SK-N-MC (cell line): ENCODE measurements at regions not wholly inside any gene's neighbourhood (a gene's known extent, or its start where the extent isn't known, plus 50 kb on each side); places are given as distances from the start of the nearest gene placed in this dataset.
"Not testable (repeated sequence)": the region's sequence is repeated elsewhere in the genome, so short reads cannot be mapped to it uniquely, and the experiment has no call there.

Experiments used
- DNase-seq: peaks from one replicate; pipeline ENCODE4 v3.0.0-alpha.2; 2011; ENCODE audit warnings: low read depth, low spot score
- H3K27ac ChIP-seq: fragments of 200-600 bp; sonication (generic); 2 replicates; pipeline ENCODE4 v1.5.1; 2016; ENCODE audit warnings: mixed run types
- H3K36me3 ChIP-seq: fragments of 200-600 bp; sonication (generic); 2 replicates; pipeline ENCODE4 v1.6.1; 2017; ENCODE audit warnings: antibody characterized with exemption, low read length, mixed read lengths; ENCODE audit not compliant: insufficient read depth
- H3K4me3 ChIP-seq: fragments of 200-600 bp; sonication (generic); 2 replicates; pipeline ENCODE4 v1.5.1; 2016
- H3K9ac ChIP-seq: fragments of 200-600 bp; sonication (generic); 2 replicates; pipeline ENCODE4 v1.8.0; 2017; ENCODE audit warnings: mixed run types, mixed read lengths; ENCODE audit not compliant: insufficient read length
- H3K9me3 ChIP-seq: fragments of 200-600 bp; sonication (generic); 2 replicates; pipeline ENCODE4 v1.6.1; 2017; ENCODE audit warnings: low read depth, mild to moderate bottlenecking, antibody characterized with exemption, low read length, moderate library complexity, mixed read lengths
- EZH2 ChIP-seq: fragments of 200-600 bp; sonication (generic); IDR thresholded peaks from one replicate; pipeline ENCODE4 v1.6.1; 2017; ENCODE audit warnings: antibody characterized with exemption
- FOXP2 ChIP-seq: optimal IDR thresholded peaks from 2 replicates; pipeline ENCODE3; 2011; ENCODE audit warnings: mild to moderate bottlenecking, moderate library complexity; ENCODE audit not compliant: insufficient read depth; ENCODE audit errors: extremely low read length, control extremely low read depth
- POLR2AphosphoS5 ChIP-seq: IDR thresholded peaks from 2 replicates; pipeline ENCODE4 v1.6.1; 2012; ENCODE audit warnings: mild to moderate bottlenecking, low read depth, low read length, borderline replicate concordance

DNA sequence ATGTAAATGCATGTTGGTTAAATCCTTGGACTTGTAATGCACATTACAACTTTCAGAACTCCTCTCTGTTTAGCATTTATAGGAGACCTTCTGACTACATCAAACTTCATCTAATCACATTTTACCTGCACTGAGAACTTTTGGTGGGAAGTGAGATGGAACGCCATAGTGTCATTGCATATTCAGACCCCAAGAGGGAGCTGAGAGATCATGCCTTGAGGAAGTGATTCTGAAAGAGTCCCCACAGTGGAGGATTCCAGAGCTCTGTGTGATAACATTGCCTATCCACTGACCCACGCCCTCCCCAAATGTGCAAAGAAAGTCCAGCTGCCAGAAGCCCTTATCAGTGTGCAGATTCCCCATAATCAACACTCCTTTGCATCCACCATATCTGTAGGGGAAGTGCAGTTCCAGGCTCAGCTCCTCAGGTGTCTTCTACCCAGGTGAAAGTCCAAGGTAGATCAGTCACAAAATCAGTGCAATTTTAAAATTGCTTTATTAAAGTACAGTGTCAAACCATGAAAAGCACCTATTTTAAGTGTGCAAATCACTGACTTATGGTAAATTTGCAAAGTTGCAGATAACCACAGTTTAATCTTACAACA lies 212.4 kb downstream of the RPIA start:
- Histone ChIP-seq H3K4me3 (no peak overlapping the region), H3K27ac (no peak overlapping the region), H3K9me3 (no peaks in the 10 kb centered on the region), H3K9ac (no peak overlapping the region), H3K36me3 (no peaks in the 10 kb centered on the region)
- DNase-seq, result no peak
- TF ChIP-seq FOXP2, result no peak
- no peak for TF ChIP-seq POLR2AphosphoS5

DNA sequence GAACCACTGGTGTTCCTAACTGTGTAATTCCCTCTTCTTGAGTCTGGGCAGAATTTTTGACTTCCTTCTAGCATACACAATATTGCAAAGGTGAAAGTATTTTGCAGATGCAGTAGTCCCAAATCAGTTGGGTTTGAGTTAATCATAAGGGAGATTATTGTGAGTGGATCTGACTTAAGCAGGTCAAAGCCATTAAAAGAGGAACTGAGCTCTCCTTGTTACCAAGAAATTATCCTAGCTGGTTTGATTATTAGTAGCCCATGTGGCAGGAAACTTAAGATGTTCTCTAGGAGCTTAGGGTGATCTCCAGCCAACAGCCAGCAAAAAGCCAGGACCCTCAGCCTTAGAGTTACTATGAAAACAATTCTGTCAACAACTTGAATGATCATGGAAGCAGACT lies 221.8 kb downstream of the RPIA start:
- no peak overlapping the region for H3K27ac ChIP-seq
- no peaks in the 10 kb centered on the region for H3K36me3 ChIP-seq
- no peak for DNase-seq
- no peak overlapping the region for H3K9ac ChIP-seq
- no peak overlapping the region for H3K4me3 ChIP-seq
- TF ChIP-seq FOXP2, result no peak
- TF ChIP-seq POLR2AphosphoS5, result no peak
- TF ChIP-seq EZH2, result no peak
- no peaks in the 10 kb centered on the region for H3K9me3 ChIP-seq

DNA sequence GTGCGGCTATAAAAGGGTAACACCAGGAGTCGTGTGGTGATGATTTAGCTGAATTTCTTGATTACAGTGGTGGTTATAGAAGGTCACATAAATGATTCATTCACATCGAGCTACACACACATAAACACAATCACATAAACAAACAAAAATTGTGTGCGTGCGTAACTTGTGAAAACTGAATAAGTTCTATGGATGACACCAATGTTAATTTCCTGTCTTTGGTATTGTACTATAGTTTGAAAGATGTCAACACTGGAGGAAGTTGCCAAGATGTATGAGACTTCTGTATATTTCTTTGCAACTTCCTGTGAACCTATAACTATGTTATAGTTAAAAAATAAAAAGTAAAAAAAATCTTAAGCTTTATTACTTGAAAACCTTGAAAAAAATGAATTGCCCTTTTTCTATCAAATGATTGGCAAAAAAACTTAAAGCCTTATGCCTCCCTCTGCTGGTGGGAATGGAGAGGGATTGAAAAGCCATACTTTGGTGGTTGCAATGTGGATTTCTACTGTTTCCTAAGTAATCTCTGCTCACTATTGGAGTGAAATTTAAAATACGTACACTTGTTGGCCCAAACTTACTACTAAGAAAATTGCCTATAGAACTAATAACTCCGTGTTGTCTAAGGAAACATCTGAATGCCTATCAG lies 227.7 kb downstream of the RPIA start:
- Histone ChIP-seq H3K9me3 (no peaks in the 10 kb centered on the region), H3K36me3 (no peaks in the 10 kb centered on the region), H3K4me3 (no peak overlapping the region), H3K9ac (no peak overlapping the region), H3K27ac (no peak overlapping the region)
- TF ChIP-seq POLR2AphosphoS5 (no peak), FOXP2 (no peak), EZH2 (no peak)
- DNase-seq, result no peak

DNA sequence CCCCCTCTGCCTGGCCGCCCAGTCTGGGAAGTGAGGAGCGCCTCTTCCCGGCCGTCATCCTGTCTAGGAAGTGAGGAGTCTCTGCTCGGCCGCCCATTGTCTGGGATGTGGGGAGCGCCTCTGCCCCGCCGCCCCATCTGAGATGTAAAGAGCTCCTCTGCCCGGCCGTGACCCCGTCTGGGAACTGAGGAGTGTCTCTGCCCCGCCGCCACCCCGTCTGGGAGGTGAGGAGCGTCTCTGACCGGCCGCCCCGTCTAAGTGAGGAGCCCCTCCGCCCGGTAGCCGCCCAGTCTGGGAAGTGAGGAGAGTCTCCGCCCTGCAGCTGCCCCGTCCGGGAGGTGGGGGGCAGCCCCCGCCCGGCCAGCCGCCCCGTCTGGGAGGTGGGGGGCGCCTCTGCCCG lies 228.9 kb downstream of the RPIA start:
- H3K9ac ChIP-seq, H3K4me3 ChIP-seq, H3K9me3 ChIP-seq, DNase-seq, H3K36me3 ChIP-seq, H3K27ac ChIP-seq: not testable (repeated sequence)

DNA sequence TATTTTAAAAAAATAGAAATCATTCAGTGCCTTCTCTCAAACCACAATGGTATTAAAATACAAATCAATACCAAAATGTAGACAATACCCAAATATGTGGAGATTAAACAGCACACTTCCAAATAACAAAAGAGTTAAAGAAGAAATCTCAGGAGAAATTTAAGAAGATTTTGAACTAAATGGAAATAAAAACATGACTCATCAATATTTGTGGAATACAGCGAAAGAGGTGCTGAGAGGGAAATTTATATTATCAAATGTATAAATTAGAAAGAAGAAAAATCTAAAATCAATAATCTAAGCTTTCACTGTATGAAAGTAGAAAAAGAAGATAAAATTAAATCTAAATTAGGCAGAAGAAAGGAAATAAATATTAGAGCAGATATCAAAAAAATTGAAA lies 233.1 kb downstream of the RPIA start:
- TF ChIP-seq FOXP2 (no peak), EZH2 (no peak), POLR2AphosphoS5 (no peak)
- Histone ChIP-seq H3K36me3 (no peaks in the 10 kb centered on the region), H3K4me3 (no peak overlapping the region), H3K9me3 (no peaks in the 10 kb centered on the region), H3K9ac (no peak overlapping the region), H3K27ac (no peak overlapping the region)
- no peak for DNase-seq

GRCh38 chr2:88925770-88926462 lies 234.4 kb downstream of the RPIA start:
- H3K9ac ChIP-seq, result no peak overlapping the region

DNA sequence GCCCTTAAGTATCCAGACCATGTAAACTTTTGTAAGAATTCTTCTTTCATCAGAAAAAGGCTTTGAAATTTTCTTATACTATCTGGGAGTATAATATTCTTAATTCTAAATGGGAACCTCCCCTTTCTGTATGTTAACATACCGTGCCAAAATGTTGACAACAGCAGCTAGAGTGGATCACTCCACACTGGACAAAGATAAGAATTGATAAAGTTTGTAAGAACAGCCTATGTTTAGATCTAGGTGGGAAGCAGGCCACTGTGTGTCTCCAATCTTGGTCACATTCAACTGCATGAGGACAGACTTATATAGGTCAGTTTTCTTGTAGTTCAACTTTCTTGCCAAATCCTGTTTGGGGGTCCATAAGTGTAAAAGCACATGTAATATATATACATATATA lies 235.7 kb downstream of the RPIA start:
- no peak for TF ChIP-seq EZH2
- TF ChIP-seq FOXP2, result no peak
- TF ChIP-seq POLR2AphosphoS5, result no peak

More at GRCh38 chr2:88925770-88926462, 234.4 kb downstream of the RPIA start:
- H3K4me3 ChIP-seq, result no peak overlapping the region
- H3K27ac ChIP-seq, result no peak overlapping the region
- no peak for TF ChIP-seq EZH2
- no peak for DNase-seq
- no peaks in the 10 kb centered on the region for H3K36me3 ChIP-seq
- no peaks in the 10 kb centered on the region for H3K9me3 ChIP-seq

GRCh38 chr2:88930659-88931058 lies 239.2 kb downstream of the RPIA start:
- H3K9me3 ChIP-seq, result no peaks in the 10 kb centered on the region
- DNase-seq, result no peak
- no peak overlapping the region for H3K27ac ChIP-seq
- H3K36me3 ChIP-seq, result no peaks in the 10 kb centered on the region
- H3K4me3 ChIP-seq, result no peak overlapping the region
- H3K9ac ChIP-seq, result no peak overlapping the region
- TF ChIP-seq FOXP2 (no peak), EZH2 (no peak), POLR2AphosphoS5 (no peak)

More for the DNA sequence above, 235.7 kb downstream of the RPIA start:
- no peaks in the 10 kb centered on the region for H3K9me3 ChIP-seq
- no peaks in the 10 kb centered on the region for H3K36me3 ChIP-seq
- DNase-seq, result no peak
- no peak overlapping the region for H3K9ac ChIP-seq
- H3K4me3 ChIP-seq, result no peak overlapping the region
- no peak overlapping the region for H3K27ac ChIP-seq

GRCh38 chr2:88932686-88933085 lies 241.2 kb downstream of the RPIA start:
- no peak for DNase-seq
- Histone ChIP-seq H3K36me3 (no peaks in the 10 kb centered on the region), H3K27ac (no peak overlapping the region), H3K4me3 (no peak overlapping the region), H3K9me3 (no peaks in the 10 kb centered on the region), H3K9ac (no peak overlapping the region)
- TF ChIP-seq POLR2AphosphoS5, result no peak
- TF ChIP-seq FOXP2, result no peak
- TF ChIP-seq EZH2, result no peak
